Heart right ventricle (tissue), 16 donors: ENCODE measurements at regions not wholly inside any gene's neighbourhood (a gene's known extent, or its start where the extent isn't known, plus 50 kb on each side); places are given as distances from the start of the nearest gene placed in this dataset.

Experiments
- ATAC-seq, 8 donors: fragments of 200-7000 bp; cut with Tn5 transposase; one replicate each; pipeline ENCODE4 v1.9.1; 2020; ENCODE audit warnings: mild to moderate bottlenecking in 8 of 8, moderate library complexity in 8 of 8, moderate number of reproducible peaks in 1 of 8
- DNase-seq, 2 donors: peaks; one replicate each; pipeline ENCODE4 v3.0.0-alpha.2; 2020
- H3K27ac ChIP-seq, 10 donors: fragments of 200-600 bp; sonication (generic) in 2 of 10; one replicate each; pipeline versions ENCODE4 v1.5.0 to v1.8.0; 2020 to 2022; ENCODE audit warnings: mild to moderate bottlenecking in 3 of 10
- H3K27me3 ChIP-seq, 7 donors: fragments of 200-600 bp; one replicate each; pipeline ENCODE4 v1.8.0; 2021 to 2022; ENCODE audit warnings: mild to moderate bottlenecking in 2 of 7
- H3K36me3 ChIP-seq, 9 donors: fragments of 200-600 bp; sonication (generic) in 1 of 9; one replicate each; pipeline versions ENCODE4 v1.5.0 to v1.8.0; 2020 to 2022; ENCODE audit warnings: mild to moderate bottlenecking in 2 of 9
- H3K4me1 ChIP-seq, 9 donors: fragments of 200-600 bp; sonication (generic) in 1 of 9; one replicate each; pipeline versions ENCODE4 v1.5.0 to v1.8.0; 2020 to 2022; ENCODE audit warnings: mild to moderate bottlenecking in 4 of 9
- H3K4me3 ChIP-seq, 10 donors: fragments of 200-600 bp; sonication (generic) in 2 of 10; one replicate each; pipeline versions ENCODE4 v1.5.0 to v1.8.0; 2020 to 2022; ENCODE audit warnings: mild to moderate bottlenecking in 7 of 10, moderate library complexity in 2 of 10
- H3K9me3 ChIP-seq, 11 donors: fragments of 200-600 bp in 10 of 11; sonication (generic) in 2 of 11; one replicate each; pipeline versions ENCODE4 v1.5.0 to v1.8.0; 2013 to 2022; ENCODE audit warnings: mild to moderate bottlenecking in 2 of 11, control low read depth in 1 of 11, moderate library complexity in 1 of 11
- CTCF ChIP-seq, 9 donors: fragments of 200-600 bp; sonication (generic) in 2 of 9; IDR thresholded peaks; one replicate each; pipeline versions ENCODE4 v1.5.0 to v1.8.0; 2021 to 2022; ENCODE audit warnings: antibody characterized with exemption in 9 of 9, mild to moderate bottlenecking in 5 of 9, moderate library complexity in 1 of 9
- WGBS, 2 donors: extraction: QIAGEN DNeasy Blood & Tissue Kit; methylation state at CpG; one replicate each; pipeline ENCODE4 v1.1.7; 2013; ENCODE audit warnings: inconsistent platforms in 1 of 2; 5-methylcytosine and 5-hydroxymethylcytosine counted together
- intact Hi-C, 10 donors: fragments of 100-400 bp; cut with DNase I; formaldehyde crosslinking; loops; one replicate each; pipeline versions ENCODE4 v1.11.1 to v1.14.2; 2022
- donor health status: Arrhythmogenic right ventricular cardiomyopathy.
- donor health status: ischemic (EF 13 %, LVEDD 7.1; RV severe dilation, severe dysfunction).
- donor health status: healthy with polysubstance abuse.
- donor health status: DM: no; HTN: yes; CAD: no.
- donor health status: DM: no; HTN: no; CAD: no.
- donor health status: ischemic (EF 25% LVEDD 6.9; RV normal size, moderate dysfunction).
- donor health status: ischemic (EF 25% LVEDD 5.7; RV mildly dilated, moderate dysfunction).
- donor health status: healthy.
- donor health status: DM: yes; HTN: yes; CAD: no.
- donor health status: Ischemic cardiomyopathy.
- donor health status: ischemic (EF 35%, LVEDD 5.7; RV mildly dilated, moderate dysfunction).
- donor health status: nonischemic (EF 11% LVEDD 7.7; RV severe dilation, severe dysfunction).
- donor health status: DM: yes; HTN: yes; CAD: no.
- donor health status: PGD.
- donor health status: ischemic (EF 29% LVEDD 5.4; RV normal size, mild dysfunction).
- donor health status: nonischemic (EF 23%, LVEDD 6.1; RV moderate dilation, normal function).

DNA sequence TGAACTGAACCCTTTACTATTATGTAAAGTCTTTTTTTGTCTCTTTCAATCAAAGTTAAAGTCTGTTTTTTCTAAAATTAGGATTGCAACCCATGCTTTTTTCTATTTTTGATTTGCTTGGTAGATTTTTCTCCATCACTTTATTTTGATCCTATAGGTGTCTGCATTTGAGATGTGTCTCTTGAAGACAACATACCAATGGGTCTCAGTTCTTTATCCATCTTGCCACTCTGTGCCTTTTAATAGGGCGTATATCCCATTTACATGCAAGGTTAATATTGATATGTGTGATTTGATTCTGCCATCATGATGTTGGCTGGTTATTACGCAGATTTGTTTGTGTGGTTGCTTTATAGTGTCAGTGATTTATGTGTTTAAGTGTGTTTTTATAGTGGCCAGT, 436.0 kb upstream of the SEMA6A start:
- peaks cover 0 to 29% (median 8%) of the 10 kb centered on the region in 11 donors for H3K9me3 ChIP-seq
- DNase-seq (no peak), ATAC-seq (no peak)
- intact Hi-C loops = no loop called here
- 93 to 95% methylated on average over 2 of the region's 2 CpGs for WGBS, 2 donors
- no peak overlapping the region for H3K4me3 ChIP-seq
- H3K36me3 ChIP-seq = no peaks in the 10 kb centered on the region
- no peaks in the 10 kb centered on the region for H3K4me1 ChIP-seq
- H3K27me3 ChIP-seq = no peaks in the 10 kb centered on the region
- H3K27ac ChIP-seq = no peak overlapping the region
- TF ChIP-seq CTCF (IDR thresholded peaks at IDR 0.05) = no peak

DNA sequence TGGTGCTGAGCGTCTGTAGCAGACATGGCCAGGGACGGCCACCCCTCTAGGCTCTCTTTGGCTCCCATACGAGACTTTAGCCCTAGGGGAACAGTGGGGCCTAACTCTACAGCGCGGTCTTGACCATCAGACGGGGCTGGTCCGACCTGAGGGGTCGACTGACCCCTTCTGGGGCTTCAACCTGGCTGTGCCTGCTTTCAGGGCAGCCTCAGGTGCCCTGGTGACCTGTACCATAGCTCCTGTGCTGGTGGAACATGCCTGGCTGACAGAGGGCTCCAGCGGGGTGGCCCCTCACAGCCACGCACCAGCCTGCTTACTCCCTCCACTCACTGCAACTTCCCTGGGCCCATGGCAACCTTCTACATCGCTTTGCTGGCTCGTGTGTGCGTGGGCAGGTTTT, 423.4 kb upstream of the SEMA6A start:
- Histone ChIP-seq H3K27me3 (no peaks in the 10 kb centered on the region), H3K4me1 (no peaks in the 10 kb centered on the region), H3K9me3 (peaks cover 0 to 12% (median 0%) of the 10 kb centered on the region in 11 donors), H3K4me3 (no peak overlapping the region), H3K36me3 (no peaks in the 10 kb centered on the region), H3K27ac (no peak overlapping the region)
- intact Hi-C loops = no loop called here
- ATAC-seq (no peak), DNase-seq (no peak)
- no peak for TF ChIP-seq CTCF (IDR thresholded peaks at IDR 0.05)
- WGBS, 2 donors = 92 to 94% methylated on average over 13 of the region's 13 CpGs

DNA sequence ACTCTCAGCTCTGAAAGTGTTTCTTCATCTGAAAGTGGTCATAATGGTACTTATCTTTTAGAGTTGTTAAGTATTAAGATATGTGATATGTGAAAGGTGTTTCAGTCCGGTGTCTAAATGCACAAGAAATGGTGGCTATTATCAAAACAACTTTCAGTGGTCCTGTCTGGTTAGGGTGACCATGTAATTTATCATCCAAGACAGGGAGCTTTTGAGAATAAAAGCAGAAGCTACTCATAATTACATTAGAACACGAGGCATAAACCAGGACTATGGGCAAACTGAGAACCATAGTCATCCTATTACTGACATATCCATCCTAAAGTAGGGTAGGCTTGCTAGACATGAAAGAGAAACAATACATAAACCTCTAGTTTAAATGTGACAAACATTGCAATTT, 418.1 kb upstream of the SEMA6A start:
- Histone ChIP-seq H3K4me3 (no peak overlapping the region), H3K4me1 (peaks cover 0 to 5% (median 0%) of the 10 kb centered on the region in 9 donors), H3K27me3 (no peaks in the 10 kb centered on the region), H3K36me3 (no peaks in the 10 kb centered on the region), H3K27ac (no peak overlapping the region), H3K9me3 (no peaks in the 10 kb centered on the region)
- no peak for DNase-seq
- no peak for TF ChIP-seq CTCF (IDR thresholded peaks at IDR 0.05)
- no peak for ATAC-seq
- WGBS, 2 donors = 80 to 85% methylated on average over 2 of the region's 2 CpGs
- intact Hi-C loops = no loop called here

- TF ChIP-seq CTCF (IDR thresholded peaks at IDR 0.05) = no peak
- no peak overlapping the region for H3K4me3 ChIP-seq
- peaks cover 0 to 5% (median 0%) of the 10 kb centered on the region in 9 donors for H3K4me1 ChIP-seq
- 75 to 79% methylated on average over 3 of the region's 3 CpGs for WGBS, 2 donors
- DNase-seq (no peak), ATAC-seq (no peak)
- intact Hi-C loops = no loop called here
- no peaks in the 10 kb centered on the region for H3K36me3 ChIP-seq
- no peaks in the 10 kb centered on the region for H3K27me3 ChIP-seq
- no peak overlapping the region for H3K27ac ChIP-seq
- H3K9me3 ChIP-seq = peaks cover 0 to 5% (median 0%) of the 10 kb centered on the region in 11 donors
Observed at GRCh38 chr5:116989995-116990394, 415.4 kb upstream of the SEMA6A start.
